Nephron (organoid): ENCODE measurements at regions not wholly inside any gene's neighbourhood (a gene's known extent, or its start where the extent isn't known, plus 50 kb on each side); places are given as distances from the start of the nearest gene placed in this dataset.

Experiments used
- H3K27ac Mint-ChIP-seq, 3 experiments: 2 replicates each; pipeline ENCODE4 v1.8.0; 2020; ENCODE audit warnings: mixed read lengths in 3 of 3, mild to moderate bottlenecking in 2 of 3, moderate library complexity in 1 of 3
- H3K27me3 Mint-ChIP-seq: 2 replicates; pipeline ENCODE4 v1.8.0; 2021; ENCODE audit warnings: low read depth, mild to moderate bottlenecking, moderate library complexity, mixed read lengths
- H3K36me3 Mint-ChIP-seq: 2 replicates; pipeline ENCODE4 v1.8.0; 2020; ENCODE audit warnings: low read depth, mixed read lengths
- H3K4me1 Mint-ChIP-seq: 2 replicates; pipeline ENCODE4 v1.8.0; 2020; ENCODE audit warnings: mixed read lengths
- H3K4me3 Mint-ChIP-seq, 3 experiments: 2 replicates each; pipeline ENCODE4 v1.8.0; 2020; ENCODE audit warnings: mild to moderate bottlenecking in 3 of 3, mixed read lengths in 3 of 3, moderate library complexity in 2 of 3
- H3K9me3 Mint-ChIP-seq: 2 replicates; pipeline ENCODE4 v1.8.0; 2020; ENCODE audit warnings: mixed read lengths
- CTCF ChIP-seq, 3 experiments: fragments of 200-600 bp; sonication (generic); IDR thresholded peaks; one replicate each; pipeline ENCODE4 v1.5.0; 2021; ENCODE audit warnings: antibody characterized with exemption in 3 of 3; ENCODE audit not compliant: unreplicated experiment in 3 of 3

GRCh38 chr6:163816441-163816840 is 401.9 kb downstream of the QKI start:
- H3K36me3 Mint-ChIP-seq = no peaks in the 10 kb centered on the region
- H3K27me3 Mint-ChIP-seq = peaks cover 37% of the 10 kb centered on the region
- H3K4me1 Mint-ChIP-seq = peaks cover 28% of the 10 kb centered on the region
- no peak for TF ChIP-seq CTCF (IDR thresholded peaks at IDR 0.05; ENCODE audit: unreplicated experiment in 3 of 3)
- H3K4me3 Mint-ChIP-seq = no peak overlapping the region
- no peaks in the 10 kb centered on the region for H3K9me3 Mint-ChIP-seq
- no peak overlapping the region for H3K27ac Mint-ChIP-seq

- TF ChIP-seq CTCF (IDR thresholded peaks at IDR 0.05; ENCODE audit: unreplicated experiment in 3 of 3) = no peak
- Mint-ChIP-seq H3K4me1 (peaks cover 26% of the 10 kb centered on the region), H3K36me3 (no peaks in the 10 kb centered on the region)
Observed at GRCh38 chr6:163815796-163816195, 401.3 kb downstream of the QKI start.

GRCh38 chr6:163814494-163815364 is 400.2 kb downstream of the QKI start:
- H3K27me3 Mint-ChIP-seq = peaks cover 20% of the 10 kb centered on the region
- peaks cover 33% of the 10 kb centered on the region for H3K4me1 Mint-ChIP-seq
- no peaks in the 10 kb centered on the region for H3K36me3 Mint-ChIP-seq
- no peaks in the 10 kb centered on the region for H3K9me3 Mint-ChIP-seq
- H3K27ac Mint-ChIP-seq = peak overlapping the region in 2 of 3 experiments; percentile 17 to 38
- H3K4me3 Mint-ChIP-seq = no peak overlapping the region
- no peak for TF ChIP-seq CTCF (IDR thresholded peaks at IDR 0.05; ENCODE audit: unreplicated experiment in 3 of 3)

More at GRCh38 chr6:163815796-163816195, 401.3 kb downstream of the QKI start:
- H3K9me3 Mint-ChIP-seq = no peaks in the 10 kb centered on the region
- no peak overlapping the region for H3K4me3 Mint-ChIP-seq
- peaks cover 31% of the 10 kb centered on the region for H3K27me3 Mint-ChIP-seq
- no peak overlapping the region for H3K27ac Mint-ChIP-seq

GRCh38 chr6:163813979-163814493 is 399.5 kb downstream of the QKI start:
- H3K4me3 Mint-ChIP-seq = no peak overlapping the region
- H3K9me3 Mint-ChIP-seq = no peaks in the 10 kb centered on the region
- peaks cover 16% of the 10 kb centered on the region for H3K27me3 Mint-ChIP-seq
- no peak for TF ChIP-seq CTCF (IDR thresholded peaks at IDR 0.05; ENCODE audit: unreplicated experiment in 3 of 3)
- H3K4me1 Mint-ChIP-seq = peaks cover 36% of the 10 kb centered on the region
- no peaks in the 10 kb centered on the region for H3K36me3 Mint-ChIP-seq
- no peak overlapping the region for H3K27ac Mint-ChIP-seq

GRCh38 chr6:163811317-163811716 is 396.8 kb downstream of the QKI start:
- H3K4me1 Mint-ChIP-seq = peaks cover 42% of the 10 kb centered on the region
- H3K36me3 Mint-ChIP-seq = no peaks in the 10 kb centered on the region
- peak overlapping the region; percentile 5 to 62 (median 32) for H3K27ac Mint-ChIP-seq
- H3K9me3 Mint-ChIP-seq = no peaks in the 10 kb centered on the region
- H3K27me3 Mint-ChIP-seq = peaks cover 19% of the 10 kb centered on the region
- no peak for TF ChIP-seq CTCF (IDR thresholded peaks at IDR 0.05; ENCODE audit: unreplicated experiment in 3 of 3)
- no peak overlapping the region for H3K4me3 Mint-ChIP-seq
